SU-DHL-6 (cell line): ENCODE measurements at regions not wholly inside any gene's neighbourhood (a gene's known extent, or its start where the extent isn't known, plus 50 kb on each side); places are given as distances from the start of the nearest gene placed in this dataset.

Source experiments
- H2AFZ ChIP-seq: fragments of 200-600 bp; sonication (generic); 2 replicates; pipeline ENCODE4 v1.6.1; 2014; ENCODE audit warnings: low read depth, mild to moderate bottlenecking, moderate library complexity, mixed read lengths, antibody characterized with exemption, low read length; ENCODE audit not compliant: severe bottlenecking
- H3F3A ChIP-seq: fragments of 200-600 bp; shearing (Covaris generic); 2 replicates; pipeline ENCODE4 v1.6.0; 2016; ENCODE audit warnings: antibody characterized with exemption, mild to moderate bottlenecking; ENCODE audit not compliant: insufficient read depth
- H3K27ac ChIP-seq: fragments of 200-600 bp; sonication (generic); 2 replicates; pipeline ENCODE4 v1.5.1; 2016; ENCODE audit warnings: low read depth, mild to moderate bottlenecking, low read length, moderate library complexity, mixed read lengths
- H3K27me3 ChIP-seq: fragments of 200-600 bp; sonication (generic), shearing (Covaris generic); 2 replicates; pipeline ENCODE4 v1.6.0; 2014; ENCODE audit warnings: mild to moderate bottlenecking, low read length
- H3K36me3 ChIP-seq: fragments of 200-600 bp; sonication (generic); 2 replicates; pipeline ENCODE4 v1.6.1; 2014; ENCODE audit warnings: mild to moderate bottlenecking, low read length, mixed read lengths
- H3K4me2 ChIP-seq: fragments of 300-600, 200-600 bp; shearing (Covaris generic), sonication (generic); 2 replicates; pipeline ENCODE4 v1.6.0; 2014; ENCODE audit warnings: low read length, low read depth, mild to moderate bottlenecking; ENCODE audit not compliant: poor library complexity, severe bottlenecking
- H3K4me3 ChIP-seq: fragments of 200-600 bp; sonication (generic); 2 replicates; pipeline ENCODE4 v1.5.1; 2014; ENCODE audit warnings: antibody characterized with exemption, low read length, mild to moderate bottlenecking, mixed read lengths; ENCODE audit not compliant: insufficient read depth, poor library complexity, severe bottlenecking
- H3K79me2 ChIP-seq: fragments of 200-600 bp; sonication (generic); 2 replicates; pipeline ENCODE4 v1.6.1; 2014; ENCODE audit warnings: mild to moderate bottlenecking, low read length, moderate library complexity; ENCODE audit not compliant: insufficient read depth
- H3K9ac ChIP-seq: fragments of 200-600 bp; sonication (generic); 2 replicates; pipeline ENCODE4 v1.7.0; 2014; ENCODE audit warnings: mild to moderate bottlenecking, low read length
- H3K9me2 ChIP-seq: fragments of 200-600 bp; sonication (generic); replicated peaks from 2 replicates; pipeline ENCODE4 v1.6.1; 2014; ENCODE audit warnings: low read length; ENCODE audit not compliant: insufficient read depth
- H3K9me3 ChIP-seq: fragments of 200-600 bp; sonication (generic); 2 replicates; pipeline ENCODE4 v1.6.1; 2014; ENCODE audit warnings: low read length, mixed read lengths; ENCODE audit not compliant: insufficient read depth
- H4K20me1 ChIP-seq: fragments of 200-600 bp; sonication (generic); 2 replicates; pipeline ENCODE4 v1.6.1; 2014; ENCODE audit warnings: low read depth, mild to moderate bottlenecking, antibody characterized with exemption, low read length, moderate library complexity, mixed read lengths
- CTCF ChIP-seq: fragments of 200-600 bp; sonication (generic); IDR thresholded peaks from one replicate; pipeline ENCODE4 v1.5.1; 2017; ENCODE audit warnings: antibody characterized with exemption, mild to moderate bottlenecking, low read length, moderate library complexity; ENCODE audit not compliant: insufficient read depth, poor library complexity, severe bottlenecking
- EZH2phosphoT487 ChIP-seq: fragments of 200-600 bp; sonication (generic), shearing (Covaris generic); conservative IDR thresholded peaks from 2 replicates; pipeline ENCODE4 v1.6.1; 2018; ENCODE audit warnings: mild to moderate bottlenecking, antibody characterized with exemption, low read length, moderate library complexity, mixed read lengths

DNA sequence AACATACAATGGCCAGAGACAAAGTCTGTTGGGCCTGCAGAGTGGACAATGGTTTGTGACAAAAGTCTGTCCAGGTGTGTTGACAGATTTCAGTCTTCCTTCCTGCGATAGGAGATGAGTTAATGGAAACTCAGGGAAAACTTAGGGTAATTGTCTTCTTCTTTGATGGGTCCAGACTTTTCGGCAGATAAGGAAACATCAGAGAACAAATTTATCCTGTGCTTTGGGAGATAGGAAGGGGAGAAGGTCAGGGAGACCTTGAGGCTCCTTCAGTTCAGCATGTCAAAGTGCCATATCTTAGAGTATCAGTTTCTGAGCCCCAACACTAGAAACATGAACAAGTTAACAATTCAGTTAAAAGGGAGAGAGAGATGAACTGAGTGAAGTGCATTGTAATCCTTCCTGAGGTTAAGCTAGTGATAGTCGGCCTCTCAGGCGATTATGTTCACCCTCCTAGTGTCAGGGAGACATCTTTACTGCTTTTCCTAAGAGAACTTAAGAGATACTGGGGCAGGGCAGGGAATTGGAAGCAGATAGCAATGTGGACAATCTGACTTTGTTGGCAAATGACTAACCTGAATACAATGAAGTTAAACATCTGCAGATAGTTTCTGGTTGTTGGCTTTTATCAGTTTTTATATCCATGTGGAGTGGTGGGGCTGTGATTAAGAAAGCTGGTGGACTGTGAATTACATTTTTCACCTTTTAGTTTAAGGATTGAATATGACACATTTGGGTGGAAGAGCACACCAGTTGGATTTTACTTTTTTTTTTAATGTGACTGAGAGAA is 248.8 kb upstream of the FN1 start:
- no peaks in the 10 kb centered on the region for H3K27me3 ChIP-seq
- no peaks in the 10 kb centered on the region for H3F3A ChIP-seq
- no peaks in the 10 kb centered on the region for H3K36me3 ChIP-seq
- H4K20me1 ChIP-seq: no peaks in the 10 kb centered on the region
- no peak overlapping the region for H3K4me3 ChIP-seq
- H3K79me2 ChIP-seq: no peaks in the 10 kb centered on the region
- TF ChIP-seq CTCF: no peak
- TF ChIP-seq EZH2phosphoT487: no peak
- no peak overlapping the region for H3K4me2 ChIP-seq
- H2AFZ ChIP-seq: no peak overlapping the region
- no peak overlapping the region for H3K27ac ChIP-seq
- H3K9me3 ChIP-seq: no peaks in the 10 kb centered on the region
- H3K9me2 ChIP-seq: no peaks in the 10 kb centered on the region
- no peak overlapping the region for H3K9ac ChIP-seq

- Histone ChIP-seq H3F3A (no peaks in the 10 kb centered on the region), H3K4me3 (no peak overlapping the region), H3K79me2 (no peaks in the 10 kb centered on the region), H2AFZ (no peak overlapping the region), H3K27me3 (no peaks in the 10 kb centered on the region), H3K27ac (no peak overlapping the region), H3K9ac (no peak overlapping the region), H4K20me1 (no peaks in the 10 kb centered on the region), H3K9me2 (no peaks in the 10 kb centered on the region), H3K9me3 (no peaks in the 10 kb centered on the region), H3K4me2 (no peak overlapping the region), H3K36me3 (no peaks in the 10 kb centered on the region)
- TF ChIP-seq CTCF: no peak
- TF ChIP-seq EZH2phosphoT487: no peak
Measured at GRCh38 chr2:215683295-215683694, 247.4 kb upstream of the FN1 start.

DNA sequence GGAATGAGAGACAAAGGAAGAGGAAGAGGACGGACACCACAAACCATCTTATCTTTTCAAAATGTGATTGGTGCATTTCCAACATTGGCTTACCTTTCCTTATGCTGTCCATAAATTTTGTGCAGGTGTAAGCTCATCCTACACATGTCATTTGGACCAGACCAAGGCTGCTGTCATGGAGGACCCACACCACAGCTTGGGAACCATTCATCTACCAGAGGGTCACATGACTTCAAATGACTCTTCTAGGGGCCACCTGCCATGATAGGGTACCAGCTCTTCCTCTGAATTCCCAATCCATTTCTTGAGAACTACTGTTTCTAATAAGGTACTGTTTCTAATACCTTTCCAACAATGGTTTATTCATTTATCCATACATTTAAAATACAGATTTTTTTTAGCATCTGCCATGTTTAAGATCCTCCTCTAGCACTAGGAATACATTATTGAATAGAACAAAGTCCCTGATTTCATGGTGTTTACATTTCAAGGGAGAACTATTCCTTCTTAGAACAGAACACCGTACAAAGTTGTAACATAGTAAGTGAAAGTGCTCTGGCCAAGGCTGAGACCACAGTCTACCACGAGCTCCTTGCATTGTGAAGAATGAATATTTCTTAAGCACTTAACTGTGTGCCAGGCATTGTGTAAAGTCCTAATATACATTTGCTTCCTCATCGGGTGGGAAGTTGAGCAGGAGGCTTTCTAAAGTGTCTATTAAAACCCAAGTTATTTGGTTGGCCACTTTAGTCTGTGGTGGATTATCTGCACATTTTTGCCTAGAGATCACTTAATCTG is 246.1 kb upstream of the FN1 start:
- no peak for TF ChIP-seq CTCF
- no peak for TF ChIP-seq EZH2phosphoT487
- H3K79me2 ChIP-seq: no peaks in the 10 kb centered on the region
- H3F3A ChIP-seq: no peaks in the 10 kb centered on the region
- no peak overlapping the region for H3K4me2 ChIP-seq
- no peak overlapping the region for H3K9ac ChIP-seq
- H3K36me3 ChIP-seq: no peaks in the 10 kb centered on the region
- H3K9me3 ChIP-seq: no peaks in the 10 kb centered on the region
- H4K20me1 ChIP-seq: no peaks in the 10 kb centered on the region
- no peak overlapping the region for H3K4me3 ChIP-seq
- H3K9me2 ChIP-seq: no peaks in the 10 kb centered on the region
- H3K27ac ChIP-seq: no peak overlapping the region
- no peak overlapping the region for H2AFZ ChIP-seq
- no peaks in the 10 kb centered on the region for H3K27me3 ChIP-seq
